OCI-LY7 (cell line): ENCODE measurements at regions not wholly inside any gene's neighbourhood (a gene's known extent, or its start where the extent isn't known, plus 50 kb on each side); places are given as distances from the start of the nearest gene placed in this dataset.

ENCODE experiments used
- EZH2phosphoT487 ChIP-seq: fragments of 200-600 bp; sonication (generic); IDR thresholded peaks from 2 replicates; pipeline ENCODE4 v1.6.1; 2018; ENCODE audit warnings: low read depth, borderline replicate concordance, mild to moderate bottlenecking, mixed run types, antibody characterized with exemption, low read length, moderate library complexity, mixed read lengths
- TF ChIP-seq, protein P1 (sequence below): fragments of 200-600 bp; sonication (generic); conservative IDR thresholded peaks from 2 replicates; pipeline ENCODE4 v1.5.1; 2014; ENCODE audit warnings: mild to moderate bottlenecking, antibody characterized with exemption, low read length, moderate library complexity, mixed read lengths

DNA sequence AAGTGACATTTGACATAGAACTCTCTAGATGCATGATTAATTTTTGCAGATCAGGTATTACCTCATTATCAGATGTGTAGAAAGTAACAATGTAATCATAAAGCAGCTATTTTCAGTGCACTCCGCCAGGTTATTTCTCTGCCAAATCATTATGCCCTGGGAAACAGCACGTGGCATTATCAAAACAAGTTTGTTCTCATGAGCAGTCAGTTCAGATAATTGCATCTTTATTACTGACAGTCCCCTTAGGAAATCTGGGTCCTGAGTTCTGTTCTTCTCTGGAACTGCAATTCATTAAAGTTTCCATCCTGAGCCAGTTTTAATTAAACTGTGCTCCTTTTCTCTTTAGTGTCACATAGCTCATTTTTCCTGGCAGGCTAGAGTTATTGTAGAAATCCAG is 94.7 kb upstream of the KRR1 start:
- TF ChIP-seq, protein P1, sequence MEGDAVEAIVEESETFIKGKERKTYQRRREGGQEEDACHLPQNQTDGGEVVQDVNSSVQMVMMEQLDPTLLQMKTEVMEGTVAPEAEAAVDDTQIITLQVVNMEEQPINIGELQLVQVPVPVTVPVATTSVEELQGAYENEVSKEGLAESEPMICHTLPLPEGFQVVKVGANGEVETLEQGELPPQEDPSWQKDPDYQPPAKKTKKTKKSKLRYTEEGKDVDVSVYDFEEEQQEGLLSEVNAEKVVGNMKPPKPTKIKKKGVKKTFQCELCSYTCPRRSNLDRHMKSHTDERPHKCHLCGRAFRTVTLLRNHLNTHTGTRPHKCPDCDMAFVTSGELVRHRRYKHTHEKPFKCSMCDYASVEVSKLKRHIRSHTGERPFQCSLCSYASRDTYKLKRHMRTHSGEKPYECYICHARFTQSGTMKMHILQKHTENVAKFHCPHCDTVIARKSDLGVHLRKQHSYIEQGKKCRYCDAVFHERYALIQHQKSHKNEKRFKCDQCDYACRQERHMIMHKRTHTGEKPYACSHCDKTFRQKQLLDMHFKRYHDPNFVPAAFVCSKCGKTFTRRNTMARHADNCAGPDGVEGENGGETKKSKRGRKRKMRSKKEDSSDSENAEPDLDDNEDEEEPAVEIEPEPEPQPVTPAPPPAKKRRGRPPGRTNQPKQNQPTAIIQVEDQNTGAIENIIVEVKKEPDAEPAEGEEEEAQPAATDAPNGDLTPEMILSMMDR = no peak
- no peak for TF ChIP-seq EZH2phosphoT487
